ENCODE measurements at regions not wholly inside any gene's neighbourhood (a gene's known extent, or its start where the extent isn't known, plus 50 kb on each side); places are given as distances from the start of the nearest gene placed in this dataset.

- Histone ChIP-seq H3K4me3 (ENCODE audit: insufficient read depth, low read length, poor library complexity, severe bottlenecking) (no peak overlapping the region), H3K27me3 (ENCODE audit: low read length) (no peaks in the 10 kb centered on the region), H4K20me1 (ENCODE audit: low read depth, low read length) (no peaks in the 10 kb centered on the region), H3K27ac (ENCODE audit: low read depth, low read length) (no peak overlapping the region), H2AFZ (ENCODE audit: low read depth, low read length, severe bottlenecking) (no peak overlapping the region), H3K4me2 (ENCODE audit: low read depth, low read length, poor library complexity, severe bottlenecking) (no peak overlapping the region), H3K9ac (ENCODE audit: low read length) (no peak overlapping the region), H3F3A (ENCODE audit: insufficient read depth) (no peaks in the 10 kb centered on the region), H3K9me2 (replicated peaks; ENCODE audit: insufficient read depth, low read length) (no peaks in the 10 kb centered on the region), H3K9me3 (ENCODE audit: insufficient read depth, low read length) (no peaks in the 10 kb centered on the region), H3K36me3 (ENCODE audit: low read length) (no peaks in the 10 kb centered on the region), H3K79me2 (ENCODE audit: insufficient read depth, low read length) (no peaks in the 10 kb centered on the region)
- TF ChIP-seq, protein P1, sequence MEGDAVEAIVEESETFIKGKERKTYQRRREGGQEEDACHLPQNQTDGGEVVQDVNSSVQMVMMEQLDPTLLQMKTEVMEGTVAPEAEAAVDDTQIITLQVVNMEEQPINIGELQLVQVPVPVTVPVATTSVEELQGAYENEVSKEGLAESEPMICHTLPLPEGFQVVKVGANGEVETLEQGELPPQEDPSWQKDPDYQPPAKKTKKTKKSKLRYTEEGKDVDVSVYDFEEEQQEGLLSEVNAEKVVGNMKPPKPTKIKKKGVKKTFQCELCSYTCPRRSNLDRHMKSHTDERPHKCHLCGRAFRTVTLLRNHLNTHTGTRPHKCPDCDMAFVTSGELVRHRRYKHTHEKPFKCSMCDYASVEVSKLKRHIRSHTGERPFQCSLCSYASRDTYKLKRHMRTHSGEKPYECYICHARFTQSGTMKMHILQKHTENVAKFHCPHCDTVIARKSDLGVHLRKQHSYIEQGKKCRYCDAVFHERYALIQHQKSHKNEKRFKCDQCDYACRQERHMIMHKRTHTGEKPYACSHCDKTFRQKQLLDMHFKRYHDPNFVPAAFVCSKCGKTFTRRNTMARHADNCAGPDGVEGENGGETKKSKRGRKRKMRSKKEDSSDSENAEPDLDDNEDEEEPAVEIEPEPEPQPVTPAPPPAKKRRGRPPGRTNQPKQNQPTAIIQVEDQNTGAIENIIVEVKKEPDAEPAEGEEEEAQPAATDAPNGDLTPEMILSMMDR (IDR thresholded peaks at IDR 0.05; ENCODE audit: insufficient read depth, low read length, poor library complexity, severe bottlenecking), result no peak
- TF ChIP-seq EZH2phosphoT487 (conservative IDR thresholded peaks at IDR 0.05; ENCODE audit: low read length), result no peak
These were observed 81.9 kb upstream of the PRKG1 start for GRCh38 chr10:50992356-50992901.

DNA sequence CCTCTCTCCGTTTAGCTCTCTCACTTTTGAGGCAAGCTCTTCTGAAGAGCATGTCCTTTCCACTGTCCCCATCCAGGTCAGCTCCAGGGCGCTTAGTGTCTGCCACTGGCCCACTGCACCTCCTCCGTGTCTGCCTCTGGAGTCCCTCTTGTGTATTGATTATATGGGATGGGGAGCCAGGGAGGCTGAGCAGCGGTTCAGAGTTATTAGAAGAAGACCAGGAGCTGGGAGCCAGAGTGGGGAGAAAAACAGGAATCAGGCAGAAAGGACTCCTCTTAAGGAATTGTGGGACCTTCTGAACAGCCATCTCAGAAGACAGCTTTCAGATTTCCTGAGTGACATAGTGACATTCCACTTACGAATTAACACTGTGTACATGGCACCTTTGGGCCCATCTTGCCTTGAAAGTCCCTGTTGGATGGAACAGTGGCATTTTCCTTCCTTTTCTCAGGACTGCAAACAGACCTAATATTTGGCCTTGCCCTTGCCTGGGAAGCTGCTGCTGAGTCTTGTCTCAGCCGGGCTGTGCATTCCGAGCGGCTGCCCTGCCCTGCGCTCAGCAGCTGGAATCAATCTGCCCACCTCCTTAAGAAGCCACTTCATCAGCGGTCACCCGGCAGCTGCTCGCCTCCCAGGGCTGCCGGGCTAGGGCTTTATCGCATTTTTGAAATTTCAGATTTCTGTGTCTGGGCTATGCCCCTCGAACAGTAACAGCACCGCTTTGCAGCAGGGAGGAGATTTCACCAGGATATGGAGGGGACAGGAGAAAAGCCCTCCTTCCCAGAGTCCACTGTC, 81.1 kb upstream of the PRKG1 start:
- H3K79me2 ChIP-seq (ENCODE audit: insufficient read depth, low read length), result no peaks in the 10 kb centered on the region
- H3K27me3 ChIP-seq (ENCODE audit: low read length), result no peaks in the 10 kb centered on the region
- H3K4me3 ChIP-seq (ENCODE audit: insufficient read depth, low read length, poor library complexity, severe bottlenecking), result no peak overlapping the region
- no peaks in the 10 kb centered on the region for H3K9me3 ChIP-seq (ENCODE audit: insufficient read depth, low read length)
- no peaks in the 10 kb centered on the region for H4K20me1 ChIP-seq (ENCODE audit: low read depth, low read length)
- H3K9me2 ChIP-seq (replicated peaks; ENCODE audit: insufficient read depth, low read length), result no peaks in the 10 kb centered on the region
- no peaks in the 10 kb centered on the region for H3K36me3 ChIP-seq (ENCODE audit: low read length)
- no peaks in the 10 kb centered on the region for H3F3A ChIP-seq (ENCODE audit: insufficient read depth)
- H3K4me2 ChIP-seq (ENCODE audit: low read depth, low read length, poor library complexity, severe bottlenecking), result no peak overlapping the region
- no peak overlapping the region for H3K27ac ChIP-seq (ENCODE audit: low read depth, low read length)
- TF ChIP-seq, protein P1 (IDR thresholded peaks at IDR 0.05; ENCODE audit: insufficient read depth, low read length, poor library complexity, severe bottlenecking), result no peak
- TF ChIP-seq EZH2phosphoT487 (conservative IDR thresholded peaks at IDR 0.05; ENCODE audit: low read length), result no peak
- no peak overlapping the region for H3K9ac ChIP-seq (ENCODE audit: low read length)
- H2AFZ ChIP-seq (ENCODE audit: low read depth, low read length, severe bottlenecking), result no peak overlapping the region

- Histone ChIP-seq H2AFZ (ENCODE audit: low read depth, low read length, severe bottlenecking) (no peak overlapping the region), H3K4me3 (ENCODE audit: insufficient read depth, low read length, poor library complexity, severe bottlenecking) (no peak overlapping the region), H3K79me2 (ENCODE audit: insufficient read depth, low read length) (no peaks in the 10 kb centered on the region), H4K20me1 (ENCODE audit: low read depth, low read length) (no peaks in the 10 kb centered on the region), H3K27me3 (ENCODE audit: low read length) (no peaks in the 10 kb centered on the region), H3K9me2 (replicated peaks; ENCODE audit: insufficient read depth, low read length) (no peaks in the 10 kb centered on the region), H3K4me2 (ENCODE audit: low read depth, low read length, poor library complexity, severe bottlenecking) (no peak overlapping the region), H3K9me3 (ENCODE audit: insufficient read depth, low read length) (no peaks in the 10 kb centered on the region), H3K27ac (ENCODE audit: low read depth, low read length) (no peak overlapping the region), H3K9ac (ENCODE audit: low read length) (no peak overlapping the region), H3F3A (ENCODE audit: insufficient read depth) (no peaks in the 10 kb centered on the region), H3K36me3 (ENCODE audit: low read length) (no peaks in the 10 kb centered on the region)
- no peak for TF ChIP-seq EZH2phosphoT487 (conservative IDR thresholded peaks at IDR 0.05; ENCODE audit: low read length)
- TF ChIP-seq, protein P1 (IDR thresholded peaks at IDR 0.05; ENCODE audit: insufficient read depth, low read length, poor library complexity, severe bottlenecking), result no peak
These were observed 80.5 kb upstream of the PRKG1 start for GRCh38 chr10:50993771-50994251.

Data from SU-DHL-6 (cell line).